ENCODE measurements at regions not wholly inside any gene's neighbourhood (a gene's known extent, or its start where the extent isn't known, plus 50 kb on each side); places are given as distances from the start of the nearest gene placed in this dataset.

GRCh38 chr4:66376396-66376795, 706.1 kb upstream of the EPHA5 start:
- H3K9ac ChIP-seq (ENCODE audit: low read length), result no peak overlapping the region
- no peak overlapping the region for H2AFZ ChIP-seq (ENCODE audit: low read length)
- TF ChIP-seq EZH2phosphoT487 (IDR thresholded peaks at IDR 0.05; ENCODE audit: low read length) (no peak), EZH2 (optimal IDR thresholded peaks at IDR 0.05; ENCODE audit: low read depth, low read length) (no peak)
- TF ChIP-seq, protein P1, sequence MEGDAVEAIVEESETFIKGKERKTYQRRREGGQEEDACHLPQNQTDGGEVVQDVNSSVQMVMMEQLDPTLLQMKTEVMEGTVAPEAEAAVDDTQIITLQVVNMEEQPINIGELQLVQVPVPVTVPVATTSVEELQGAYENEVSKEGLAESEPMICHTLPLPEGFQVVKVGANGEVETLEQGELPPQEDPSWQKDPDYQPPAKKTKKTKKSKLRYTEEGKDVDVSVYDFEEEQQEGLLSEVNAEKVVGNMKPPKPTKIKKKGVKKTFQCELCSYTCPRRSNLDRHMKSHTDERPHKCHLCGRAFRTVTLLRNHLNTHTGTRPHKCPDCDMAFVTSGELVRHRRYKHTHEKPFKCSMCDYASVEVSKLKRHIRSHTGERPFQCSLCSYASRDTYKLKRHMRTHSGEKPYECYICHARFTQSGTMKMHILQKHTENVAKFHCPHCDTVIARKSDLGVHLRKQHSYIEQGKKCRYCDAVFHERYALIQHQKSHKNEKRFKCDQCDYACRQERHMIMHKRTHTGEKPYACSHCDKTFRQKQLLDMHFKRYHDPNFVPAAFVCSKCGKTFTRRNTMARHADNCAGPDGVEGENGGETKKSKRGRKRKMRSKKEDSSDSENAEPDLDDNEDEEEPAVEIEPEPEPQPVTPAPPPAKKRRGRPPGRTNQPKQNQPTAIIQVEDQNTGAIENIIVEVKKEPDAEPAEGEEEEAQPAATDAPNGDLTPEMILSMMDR (IDR thresholded peaks at IDR 0.05; ENCODE audit: low read length), result no peak
- H3K27ac ChIP-seq (ENCODE audit: low read length), result no peak overlapping the region
- H3K4me1 ChIP-seq (ENCODE audit: low read length), result no peaks in the 10 kb centered on the region
- no peak overlapping the region for H3K4me2 ChIP-seq (ENCODE audit: low read depth, low read length)
- H3K4me3 ChIP-seq (ENCODE audit: low read length), result no peak overlapping the region
- H3K27me3 ChIP-seq (replicated peaks; ENCODE audit: insufficient read depth, low read length), result no peaks in the 10 kb centered on the region
- no peaks in the 10 kb centered on the region for H3K79me2 ChIP-seq (ENCODE audit: low read length)
- H3K36me3 ChIP-seq (replicated peaks; ENCODE audit: insufficient read depth, low read length), result no peaks in the 10 kb centered on the region
- no peaks in the 10 kb centered on the region for H3K9me3 ChIP-seq (replicated peaks; ENCODE audit: insufficient read depth, low read length)
- no peaks in the 10 kb centered on the region for H4K20me1 ChIP-seq (ENCODE audit: insufficient read depth, low read length)
- no peaks in the 10 kb centered on the region for H3K9me2 ChIP-seq (replicated peaks; ENCODE audit: insufficient read depth, low read length)
- DNase-seq, result no peak
- no peaks in the 10 kb centered on the region for H3F3A ChIP-seq (ENCODE audit: insufficient read depth, low read length)

DNA sequence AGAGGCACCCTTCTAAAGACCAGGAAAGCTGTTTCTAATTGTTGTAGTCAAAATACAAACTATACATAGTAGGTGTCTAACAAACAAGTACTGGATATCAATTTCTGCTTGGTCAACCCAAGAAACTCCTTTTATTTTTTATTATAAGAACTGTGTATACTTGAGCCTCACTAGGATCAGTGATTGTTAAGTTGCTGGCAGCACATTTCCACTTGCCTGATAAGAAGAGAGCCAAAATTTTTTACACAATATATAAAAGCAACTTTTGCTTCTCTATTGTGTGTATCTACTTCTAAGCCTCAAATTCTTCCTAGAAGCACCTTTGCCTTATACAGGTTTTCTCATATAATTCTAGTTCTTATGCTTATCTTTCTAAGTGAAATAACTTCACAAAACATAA, 703.0 kb upstream of the EPHA5 start:
- no peak for TF ChIP-seq EZH2phosphoT487 (IDR thresholded peaks at IDR 0.05; ENCODE audit: low read length)
- TF ChIP-seq, protein P1 (IDR thresholded peaks at IDR 0.05; ENCODE audit: low read length), result no peak
- TF ChIP-seq EZH2 (optimal IDR thresholded peaks at IDR 0.05; ENCODE audit: low read depth, low read length), result no peak
- no peak for DNase-seq
- no peak overlapping the region for H3K9ac ChIP-seq (ENCODE audit: low read length)
- H3K4me3 ChIP-seq (ENCODE audit: low read length), result no peak overlapping the region
- H4K20me1 ChIP-seq (ENCODE audit: insufficient read depth, low read length), result no peaks in the 10 kb centered on the region
- no peaks in the 10 kb centered on the region for H3F3A ChIP-seq (ENCODE audit: insufficient read depth, low read length)
- H3K4me2 ChIP-seq (ENCODE audit: low read depth, low read length), result no peak overlapping the region
- no peak overlapping the region for H2AFZ ChIP-seq (ENCODE audit: low read length)
- H3K27ac ChIP-seq (ENCODE audit: low read length), result no peak overlapping the region
- H3K36me3 ChIP-seq (replicated peaks; ENCODE audit: insufficient read depth, low read length), result no peaks in the 10 kb centered on the region
- no peaks in the 10 kb centered on the region for H3K4me1 ChIP-seq (ENCODE audit: low read length)
- no peaks in the 10 kb centered on the region for H3K79me2 ChIP-seq (ENCODE audit: low read length)
- H3K9me3 ChIP-seq (replicated peaks; ENCODE audit: insufficient read depth, low read length), result no peaks in the 10 kb centered on the region
- no peaks in the 10 kb centered on the region for H3K9me2 ChIP-seq (replicated peaks; ENCODE audit: insufficient read depth, low read length)
- H3K27me3 ChIP-seq (replicated peaks; ENCODE audit: insufficient read depth, low read length), result no peaks in the 10 kb centered on the region

GRCh38 chr4:66372706-66373105, 702.4 kb upstream of the EPHA5 start:
- no peak for DNase-seq
- no peaks in the 10 kb centered on the region for H3K79me2 ChIP-seq (ENCODE audit: low read length)
- TF ChIP-seq EZH2 (optimal IDR thresholded peaks at IDR 0.05; ENCODE audit: low read depth, low read length), result no peak
- TF ChIP-seq, protein P1 (IDR thresholded peaks at IDR 0.05; ENCODE audit: low read length), result no peak
- no peak for TF ChIP-seq EZH2phosphoT487 (IDR thresholded peaks at IDR 0.05; ENCODE audit: low read length)
- no peak overlapping the region for H3K27ac ChIP-seq (ENCODE audit: low read length)
- H2AFZ ChIP-seq (ENCODE audit: low read length), result no peak overlapping the region
- H3K36me3 ChIP-seq (replicated peaks; ENCODE audit: insufficient read depth, low read length), result no peaks in the 10 kb centered on the region
- H3F3A ChIP-seq (ENCODE audit: insufficient read depth, low read length), result no peaks in the 10 kb centered on the region
- no peaks in the 10 kb centered on the region for H3K9me3 ChIP-seq (replicated peaks; ENCODE audit: insufficient read depth, low read length)
- no peaks in the 10 kb centered on the region for H3K27me3 ChIP-seq (replicated peaks; ENCODE audit: insufficient read depth, low read length)
- no peaks in the 10 kb centered on the region for H3K9me2 ChIP-seq (replicated peaks; ENCODE audit: insufficient read depth, low read length)
- no peak overlapping the region for H3K4me3 ChIP-seq (ENCODE audit: low read length)
- no peak overlapping the region for H3K4me2 ChIP-seq (ENCODE audit: low read depth, low read length)
- no peaks in the 10 kb centered on the region for H3K4me1 ChIP-seq (ENCODE audit: low read length)
- no peaks in the 10 kb centered on the region for H4K20me1 ChIP-seq (ENCODE audit: insufficient read depth, low read length)
- H3K9ac ChIP-seq (ENCODE audit: low read length), result no peak overlapping the region

Data from MM.1S (cell line).